ENCODE measurements at regions not wholly inside any gene's neighbourhood (a gene's known extent, or its start where the extent isn't known, plus 50 kb on each side); places are given as distances from the start of the nearest gene placed in this dataset.

GRCh38 chr18:75790111-75790510, 362.6 kb upstream of the SMIM21 start:
- no peak for DNase-seq

GRCh38 chr18:75785834-75786233, 358.3 kb upstream of the SMIM21 start:
- DNase-seq, result no peak

GRCh38 chr18:75785206-75785605, 357.7 kb upstream of the SMIM21 start:
- DNase-seq, result no peak

- no peak for DNase-seq
Observed at GRCh38 chr18:75784390-75784789, 356.9 kb upstream of the SMIM21 start.

GRCh38 chr18:75783566-75784281, 356.2 kb upstream of the SMIM21 start:
- DNase-seq, result no peak

- DNase-seq, result no peak
Observed at GRCh38 chr18:75782826-75783225, 355.3 kb upstream of the SMIM21 start.

GRCh38 chr18:75782204-75782603, 354.7 kb upstream of the SMIM21 start:
- peak; percentile 40 for DNase-seq

GRCh38 chr18:75779910-75780309, 352.4 kb upstream of the SMIM21 start:
- DNase-seq, result no peak

- no peak for DNase-seq
Observed at GRCh38 chr18:75779450-75779849, 351.9 kb upstream of the SMIM21 start.

GRCh38 chr18:75777630-75778029, 350.1 kb upstream of the SMIM21 start:
- DNase-seq, result no peak

GRCh38 chr18:75775121-75775520, 347.6 kb upstream of the SMIM21 start:
- DNase-seq, result no peak

GRCh38 chr18:75773618-75774017, 346.1 kb upstream of the SMIM21 start:
- no peak for DNase-seq

- no peak for DNase-seq
Observed at GRCh38 chr18:75762758-75763157, 335.3 kb upstream of the SMIM21 start.

- no peak for DNase-seq
Observed at GRCh38 chr18:75760208-75760607, 332.7 kb upstream of the SMIM21 start.

GRCh38 chr18:75757951-75758350, 330.4 kb upstream of the SMIM21 start:
- DNase-seq, result no peak

- no peak for DNase-seq
Observed at GRCh38 chr18:75754433-75754832, 326.9 kb upstream of the SMIM21 start.

- no peak for DNase-seq
Observed at GRCh38 chr18:75753753-75754152, 326.2 kb upstream of the SMIM21 start.

- no peak for DNase-seq
Observed at GRCh38 chr18:75752740-75753263, 325.3 kb upstream of the SMIM21 start.

- no peak for DNase-seq
Observed at GRCh38 chr18:75745147-75745546, 317.6 kb upstream of the SMIM21 start.

GRCh38 chr18:75742516-75742915, 315.0 kb upstream of the SMIM21 start:
- DNase-seq, result peak; percentile 38

- DNase-seq, result no peak
Observed at GRCh38 chr18:75739682-75740081, 312.2 kb upstream of the SMIM21 start.

GRCh38 chr18:75735291-75735690, 307.8 kb upstream of the SMIM21 start:
- DNase-seq, result no peak

GRCh38 chr18:75730249-75730648, 302.7 kb upstream of the SMIM21 start:
- no peak for DNase-seq

GRCh38 chr18:75728621-75729020, 301.1 kb upstream of the SMIM21 start:
- no peak for DNase-seq

- DNase-seq, result no peak
Observed at GRCh38 chr18:75727456-75727855, 300.0 kb upstream of the SMIM21 start.
